ENCODE measurements at regions not wholly inside any gene's neighbourhood (a gene's known extent, or its start where the extent isn't known, plus 50 kb on each side); places are given as distances from the start of the nearest gene placed in this dataset.

- DNase-seq, result no peak
- no peaks in the 10 kb centered on the region for H3K27me3 ChIP-seq
- H3K4me1 ChIP-seq, result no peaks in the 10 kb centered on the region
- H3K9me3 ChIP-seq, result no peaks in the 10 kb centered on the region
- no peak for TF ChIP-seq CTCF (IDR thresholded peaks at IDR 0.05)
- TF ChIP-seq EP300 (IDR thresholded peaks at IDR 0.05), result no peak
- no peak for TF ChIP-seq POLR2A (IDR thresholded peaks at IDR 0.05)
- TF ChIP-seq POLR2AphosphoS5 (IDR thresholded peaks at IDR 0.05), result no peak
- no peak overlapping the region for H3K27ac ChIP-seq
- WGBS, 2 donors, result 44 to 62% methylated on average over 1 of the region's 1 CpG
- H3K36me3 ChIP-seq, result no peaks in the 10 kb centered on the region
- H3K4me3 ChIP-seq, result no peak overlapping the region
- intact Hi-C loops (cut with DNase I), result no loop called here
Observed at GRCh38 chr16:26601335-26601734, 465.4 kb upstream of the C16orf82 start.

DNA sequence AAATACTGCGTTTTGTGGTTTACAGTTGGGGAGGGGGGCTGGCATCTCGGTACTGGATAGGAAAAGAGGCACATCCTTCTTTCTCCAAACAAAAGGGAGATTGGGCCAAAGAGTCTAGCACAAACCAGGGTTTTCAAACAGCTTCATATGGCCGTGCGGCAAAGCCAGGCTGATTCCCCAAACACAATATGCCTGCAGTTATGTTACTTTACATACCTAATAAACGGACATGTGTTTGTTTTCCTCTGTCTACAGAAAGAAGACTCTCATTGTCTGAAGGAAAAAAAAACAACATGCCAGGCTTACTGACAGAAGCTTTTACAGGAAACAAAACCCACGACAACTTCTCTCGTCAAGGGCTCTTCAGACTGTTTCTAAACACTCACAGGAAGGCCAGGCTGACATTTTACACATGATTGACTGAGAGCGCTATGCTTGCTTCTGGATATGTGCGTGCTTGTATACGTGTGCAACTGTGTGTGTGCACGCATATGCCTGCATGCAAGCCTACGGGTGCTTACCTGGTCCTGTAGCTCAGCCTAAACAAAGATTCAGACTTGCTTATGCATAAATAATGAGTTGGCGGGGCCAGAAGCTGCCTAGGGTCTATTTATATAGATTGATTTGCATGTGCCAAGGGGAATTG is 461.0 kb upstream of the C16orf82 start:
- Histone ChIP-seq H3K36me3 (no peaks in the 10 kb centered on the region), H3K4me3 (no peak overlapping the region), H3K27ac (no peak overlapping the region), H3K4me1 (no peaks in the 10 kb centered on the region), H3K27me3 (no peaks in the 10 kb centered on the region), H3K9me3 (no peaks in the 10 kb centered on the region)
- WGBS, 2 donors, result 59 to 69% methylated on average over 13 of the region's 13 CpGs
- DNase-seq, result no peak
- TF ChIP-seq EP300 (IDR thresholded peaks at IDR 0.05) (no peak), POLR2A (IDR thresholded peaks at IDR 0.05) (no peak), CTCF (IDR thresholded peaks at IDR 0.05) (no peak), POLR2AphosphoS5 (IDR thresholded peaks at IDR 0.05) (no peak)
- intact Hi-C loops (cut with DNase I), result no loop called here

- intact Hi-C loops (cut with DNase I), result no loop called here
- DNase-seq, result no peak
- Histone ChIP-seq H3K4me3 (no peak overlapping the region), H3K4me1 (no peaks in the 10 kb centered on the region), H3K36me3 (no peaks in the 10 kb centered on the region), H3K27ac (no peak overlapping the region), H3K27me3 (no peaks in the 10 kb centered on the region), H3K9me3 (no peaks in the 10 kb centered on the region)
- 76 to 87% methylated on average over 3 of the region's 3 CpGs for WGBS, 2 donors
- TF ChIP-seq POLR2A (IDR thresholded peaks at IDR 0.05) (no peak), CTCF (IDR thresholded peaks at IDR 0.05) (no peak), POLR2AphosphoS5 (IDR thresholded peaks at IDR 0.05) (no peak), EP300 (IDR thresholded peaks at IDR 0.05) (no peak)
Observed at GRCh38 chr16:26606381-26607150, 460.2 kb upstream of the C16orf82 start.

DNA sequence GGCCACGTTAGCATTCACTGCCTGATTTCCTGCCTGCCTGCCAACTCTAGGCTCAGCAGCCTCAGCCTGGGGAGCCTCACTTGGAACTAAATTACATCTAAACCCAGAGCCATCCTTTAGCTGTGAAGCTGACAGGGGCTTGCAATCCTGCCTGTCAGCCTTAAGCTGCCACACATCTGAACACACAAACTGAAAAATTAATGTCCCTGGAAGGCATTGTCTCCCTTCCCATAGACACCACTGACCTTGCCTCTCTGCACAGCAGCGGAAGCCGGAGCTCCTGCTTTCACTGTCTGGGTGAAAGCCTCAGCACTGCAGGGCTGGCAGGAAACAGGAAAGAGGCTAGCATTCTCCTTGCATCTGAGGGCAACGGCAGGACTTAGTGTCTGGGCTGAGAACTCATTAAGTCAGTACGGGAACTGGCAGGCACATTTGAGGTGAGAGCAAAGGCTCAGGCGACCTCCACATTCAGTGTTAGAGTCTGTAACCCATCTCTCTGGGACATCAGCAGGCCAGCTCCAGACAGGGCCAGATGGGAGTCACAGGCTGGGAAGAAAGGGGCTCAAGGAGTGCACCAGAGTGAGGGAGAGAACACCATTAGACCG is 452.4 kb upstream of the C16orf82 start:
- Histone ChIP-seq H3K27me3 (no peaks in the 10 kb centered on the region), H3K36me3 (no peaks in the 10 kb centered on the region), H3K27ac (no peak overlapping the region), H3K9me3 (no peaks in the 10 kb centered on the region), H3K4me1 (no peaks in the 10 kb centered on the region), H3K4me3 (no peak overlapping the region)
- DNase-seq, result no peak
- TF ChIP-seq CTCF (IDR thresholded peaks at IDR 0.05), result no peak
- no peak for TF ChIP-seq POLR2A (IDR thresholded peaks at IDR 0.05)
- no peak for TF ChIP-seq EP300 (IDR thresholded peaks at IDR 0.05)
- TF ChIP-seq POLR2AphosphoS5 (IDR thresholded peaks at IDR 0.05), result no peak
- intact Hi-C loops (cut with DNase I), result no loop called here
- WGBS, 2 donors, result 38 to 43% methylated on average over 7 of the region's 7 CpGs
